Midbrain (tissue), 1 donor: ENCODE measurements at regions not wholly inside any gene's neighbourhood (a gene's known extent, or its start where the extent isn't known, plus 50 kb on each side); places are given as distances from the start of the nearest gene placed in this dataset.

ENCODE experiments used
- DNase-seq: peaks from one replicate; lab custom pipeline; 2025; lab: John Stamatoyannopoulos, UW

DNA sequence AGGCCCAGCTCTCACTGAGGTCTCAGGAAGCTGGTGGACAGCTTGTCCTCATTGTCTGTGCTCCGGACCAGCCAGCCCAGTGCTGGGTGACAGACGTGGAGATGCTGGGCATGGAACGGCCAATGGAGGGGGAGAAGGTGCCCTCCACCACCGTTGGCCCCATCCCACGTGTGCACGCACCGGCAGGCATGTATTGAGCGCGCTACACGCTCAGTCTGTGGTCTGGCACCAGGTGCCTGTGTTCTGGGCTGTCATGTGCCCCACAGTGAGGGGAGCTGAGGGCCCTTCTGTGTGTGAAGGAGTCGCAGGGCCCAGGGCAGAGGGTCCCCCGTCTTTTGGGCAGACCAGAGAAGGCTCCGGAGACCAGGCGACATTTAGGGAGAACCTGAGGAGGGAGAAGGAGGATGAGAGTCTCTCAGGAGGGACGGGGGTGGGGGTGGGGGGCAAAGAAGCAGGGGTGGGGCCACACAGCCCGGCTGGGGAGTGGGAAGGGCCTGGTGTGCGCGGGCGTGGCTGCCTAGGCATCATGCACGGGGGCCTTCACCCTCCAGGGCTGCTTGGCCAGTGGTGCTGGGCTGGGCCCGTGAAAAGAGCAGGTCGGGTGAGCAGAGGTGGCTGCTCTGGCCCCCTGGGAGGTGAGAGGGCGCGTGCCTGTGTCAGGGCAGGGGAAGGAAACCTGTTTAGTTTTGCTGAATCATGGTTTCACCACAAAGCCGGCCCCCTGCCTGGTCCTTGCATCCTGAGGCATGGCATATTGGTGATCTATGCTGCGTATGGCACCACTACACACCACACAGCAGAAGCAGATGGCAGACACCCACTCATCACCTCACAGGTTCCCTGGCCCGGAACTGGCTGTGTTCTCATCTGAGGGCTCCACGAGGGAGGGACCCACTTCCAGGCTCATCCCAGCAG, 86.7 kb upstream of the TTC34 start:
- DNase-seq, result no peak

GRCh38 chr1:2890221-2890850, 88.8 kb upstream of the TTC34 start:
- no peak for DNase-seq

DNA sequence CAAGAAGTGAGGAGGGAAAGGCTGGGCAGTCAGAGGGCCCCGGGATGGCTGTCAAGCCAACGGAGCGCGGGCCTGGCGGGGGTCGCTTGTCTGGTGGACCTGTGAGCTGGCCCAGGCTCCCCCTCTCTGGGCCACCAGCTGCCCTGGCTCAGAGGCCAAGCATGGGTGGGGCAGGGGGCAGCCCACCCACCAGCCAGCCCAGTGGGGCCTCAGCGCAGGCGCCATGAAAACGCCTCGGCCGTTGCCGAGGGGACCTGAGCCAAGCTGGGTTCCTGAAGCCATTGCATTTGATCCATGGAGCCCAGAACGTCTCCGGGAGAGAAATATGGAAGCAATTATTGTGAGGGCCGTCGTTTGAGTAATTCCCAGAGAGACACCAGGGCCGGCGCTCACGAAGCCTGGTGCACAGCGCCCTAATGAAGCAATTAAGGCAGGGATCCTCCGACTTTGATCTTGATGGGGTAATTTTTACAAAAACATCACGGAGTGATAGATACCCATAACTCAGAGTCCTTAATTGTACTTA, 90.5 kb upstream of the TTC34 start:
- DNase-seq, result no peak

DNA sequence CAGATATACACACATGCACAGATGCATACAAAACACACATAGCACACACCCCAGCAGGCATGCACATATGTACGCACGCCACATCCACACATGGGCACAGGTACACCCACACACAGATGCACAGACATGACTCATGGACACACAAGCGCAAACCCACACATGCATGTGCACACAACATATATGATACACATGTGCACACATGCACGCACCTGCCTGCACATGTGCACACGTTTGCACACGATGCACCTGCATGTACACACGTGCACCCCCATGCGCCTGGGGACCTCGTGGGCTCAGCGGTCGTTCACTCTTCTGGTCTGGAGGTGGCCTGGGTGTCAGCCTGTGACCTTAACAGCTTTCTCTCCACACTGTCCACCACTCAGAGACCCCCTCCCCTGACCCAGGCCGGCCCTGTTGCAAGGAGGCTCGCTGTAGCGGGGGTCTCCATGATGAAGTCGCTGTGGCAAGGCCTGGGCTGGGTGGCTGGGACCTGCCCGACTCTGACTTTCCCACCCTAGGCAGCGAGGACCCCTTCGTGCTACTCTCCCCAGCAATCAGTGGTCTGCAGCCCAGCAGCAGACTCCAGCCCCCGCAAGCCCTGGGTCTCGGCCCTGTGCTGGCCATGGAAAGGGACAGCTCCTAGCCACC, 92.1 kb upstream of the TTC34 start:
- DNase-seq, result no peak

DNA sequence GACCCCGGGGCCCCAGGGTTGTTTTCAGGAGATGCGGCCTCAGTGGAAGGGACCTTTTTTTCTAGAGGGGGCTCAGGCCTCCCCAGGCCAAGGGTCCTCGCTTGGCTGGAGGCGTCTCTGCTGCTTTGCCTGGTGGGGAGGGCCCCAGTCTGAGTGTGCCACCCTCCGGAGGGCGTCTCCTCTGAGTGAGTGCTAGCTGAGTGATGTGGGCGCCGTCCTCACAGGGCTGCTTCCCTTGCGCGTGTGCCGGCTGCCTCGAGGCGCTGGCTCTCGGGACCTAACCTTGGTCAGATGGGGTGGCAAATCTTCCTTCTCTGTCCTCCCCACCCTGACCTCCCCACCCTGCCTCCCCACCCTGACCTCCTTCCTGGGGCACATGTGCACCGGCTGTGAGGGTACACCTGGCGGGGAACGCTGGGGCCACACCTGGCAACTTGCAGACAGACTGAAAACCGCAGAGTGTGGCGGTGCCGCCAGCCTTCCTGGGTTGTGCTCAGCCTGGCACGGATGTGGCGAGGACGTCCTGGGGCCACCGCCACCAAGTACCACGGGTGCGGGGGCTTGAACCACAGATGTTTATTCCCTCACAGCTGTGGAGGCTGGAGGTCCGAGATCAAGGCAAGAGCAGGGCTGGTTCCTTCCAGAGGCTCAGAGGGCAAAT, 93.0 kb upstream of the TTC34 start:
- DNase-seq, result no peak

- DNase-seq, result no peak
Observed at GRCh38 chr1:2896824-2897223, 95.3 kb upstream of the TTC34 start.

- no peak for DNase-seq
Observed at GRCh38 chr1:2903226-2903625, 101.7 kb upstream of the TTC34 start.

- DNase-seq, result no peak
Observed at GRCh38 chr1:2904191-2904590, 102.7 kb upstream of the TTC34 start.

- DNase-seq, result no peak
Observed at GRCh38 chr1:2905356-2905755, 103.9 kb upstream of the TTC34 start.

- DNase-seq, result peak; percentile 7
Observed at GRCh38 chr1:2906085-2906484, 104.6 kb upstream of the TTC34 start.

DNA sequence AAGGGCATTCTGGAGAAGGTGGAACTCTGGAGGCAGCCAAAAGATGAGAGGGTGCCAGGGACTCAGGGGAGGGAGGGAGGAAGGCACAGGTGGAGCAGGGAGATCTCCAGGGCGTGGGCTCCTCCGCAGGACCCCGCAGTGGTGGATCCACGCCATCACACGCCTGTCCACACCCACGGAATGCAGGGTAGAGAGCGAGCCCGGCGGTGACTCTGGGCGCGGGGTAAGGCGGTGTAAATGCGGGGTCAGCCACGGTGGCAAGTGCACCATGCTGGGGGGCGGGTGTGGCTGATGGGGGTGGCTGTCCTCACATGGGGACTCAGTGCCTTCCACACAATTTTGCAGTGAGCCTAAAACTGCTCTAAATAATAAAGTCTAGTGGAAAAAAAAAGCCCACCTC, 105.1 kb upstream of the TTC34 start:
- DNase-seq, result no peak

GRCh38 chr1:2907051-2907450, 105.6 kb upstream of the TTC34 start:
- no peak for DNase-seq

DNA sequence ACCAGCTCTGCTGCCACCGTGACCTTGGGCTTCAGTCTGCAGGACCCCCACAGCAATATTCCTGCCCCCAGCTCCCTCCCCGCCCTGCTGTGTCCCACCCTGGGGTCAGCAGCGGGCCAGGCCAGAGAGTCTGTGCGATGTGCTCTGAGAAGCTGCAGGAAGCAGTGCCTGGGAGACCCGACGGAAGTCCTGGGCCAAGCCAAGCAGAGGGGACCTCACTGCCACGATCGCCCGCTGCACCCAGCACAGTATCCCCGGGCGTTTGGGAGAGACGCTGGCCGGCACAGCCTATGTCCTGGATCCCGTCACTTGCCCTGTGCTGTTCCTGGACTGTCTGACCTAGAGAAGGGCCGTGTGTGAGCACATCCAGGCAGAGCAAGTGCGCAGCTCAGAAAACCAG, 106.6 kb upstream of the TTC34 start:
- no peak for DNase-seq

DNA sequence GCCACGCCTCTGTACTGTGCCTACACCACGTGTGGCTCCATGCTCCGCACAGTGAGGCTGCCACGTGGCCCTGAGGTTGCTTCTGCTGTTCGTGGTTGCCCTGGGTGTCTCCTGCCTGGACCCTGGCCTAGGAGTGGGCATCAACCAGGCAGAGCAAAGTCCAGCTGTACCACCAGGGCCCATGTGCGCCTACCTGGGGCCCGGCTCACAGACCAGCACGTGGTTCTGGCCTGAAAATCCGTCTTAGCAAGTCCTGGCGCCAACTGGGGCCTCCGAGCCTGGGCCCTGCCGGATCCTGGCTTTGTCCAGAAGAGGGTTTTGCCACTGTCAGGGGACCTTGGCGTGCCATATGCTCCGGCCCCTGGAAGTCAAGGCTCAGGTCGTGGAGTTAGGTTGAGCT, 107.1 kb upstream of the TTC34 start:
- no peak for DNase-seq

GRCh38 chr1:2909797-2910196, 108.3 kb upstream of the TTC34 start:
- DNase-seq, result no peak

- no peak for DNase-seq
Observed at GRCh38 chr1:2910211-2910610, 108.7 kb upstream of the TTC34 start.

GRCh38 chr1:2911421-2912178, 109.7 kb upstream of the ACTRT2 start:
- DNase-seq, result no peak

- no peak for DNase-seq
Observed at GRCh38 chr1:2912424-2913061, 108.7 kb upstream of the ACTRT2 start.

DNA sequence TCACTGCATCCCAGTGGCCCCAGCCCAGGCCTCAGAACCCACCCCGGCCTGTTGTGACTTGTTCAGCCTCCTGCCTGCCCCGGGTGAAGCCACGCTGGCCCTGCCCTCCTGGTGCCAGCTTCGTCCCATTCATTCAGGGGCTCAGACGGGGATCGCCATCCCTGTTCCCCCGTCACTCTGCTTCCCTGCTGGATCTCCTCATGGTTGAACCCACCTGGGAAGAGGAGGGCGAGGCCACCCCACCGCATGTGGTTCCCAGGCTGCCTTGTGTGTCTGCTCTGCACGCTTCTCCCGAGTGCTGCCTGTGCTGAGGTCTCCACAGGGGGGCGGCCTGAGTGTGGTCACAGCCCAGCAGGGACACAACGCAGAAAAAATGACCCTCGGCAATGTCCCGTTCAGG, 108.2 kb upstream of the ACTRT2 start:
- DNase-seq, result no peak

DNA sequence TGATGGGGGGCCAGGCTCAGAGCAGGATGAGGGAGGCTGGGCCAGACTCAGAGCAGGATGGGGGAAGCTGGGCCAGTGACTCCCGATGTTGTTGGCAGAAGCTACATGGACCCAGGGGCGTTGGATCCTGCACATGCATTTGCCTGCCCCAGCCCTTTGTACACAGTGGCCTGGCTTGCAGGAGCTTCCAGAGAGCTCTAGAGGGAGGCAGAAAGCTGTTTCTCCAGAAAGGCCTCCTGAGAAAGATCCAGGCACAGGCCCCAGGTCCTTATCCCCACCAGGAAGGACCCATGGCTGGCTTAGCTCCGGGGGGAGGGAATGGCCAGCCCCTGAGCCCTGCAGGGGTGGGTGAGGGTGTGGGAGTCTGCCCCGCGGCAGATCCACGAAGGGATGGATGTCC, 106.6 kb upstream of the ACTRT2 start:
- peak; percentile 65 for DNase-seq

DNA sequence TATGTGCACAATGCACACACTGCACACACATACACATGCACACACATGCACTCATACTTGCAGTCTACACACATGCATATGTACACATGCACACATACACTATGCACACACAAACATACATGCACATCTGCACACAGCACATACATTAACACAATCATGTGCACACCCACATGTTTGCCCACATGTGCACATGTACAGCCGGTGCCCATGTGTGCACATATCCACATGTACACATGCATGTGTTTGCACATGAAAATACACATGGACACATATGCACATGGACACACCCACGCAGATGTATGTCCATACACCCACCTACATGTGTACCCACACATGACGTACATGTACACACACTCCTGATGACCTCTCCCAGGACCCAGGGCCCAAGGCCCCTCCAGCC, 105.1 kb upstream of the ACTRT2 start:
- no peak for DNase-seq
